Cardiac muscle cell (in vitro differentiated cells and primary cell): ENCODE measurements at regions not wholly inside any gene's neighbourhood (a gene's known extent, or its start where the extent isn't known, plus 50 kb on each side); places are given as distances from the start of the nearest gene placed in this dataset.

Source experiments
- DNase-seq, 2 donors: peaks; one replicate each; pipeline versions ENCODE4 v3.0.0 to v3.0.0-alpha.2; 2010 to 2017; ENCODE audit warnings: low read depth in 1 of 2, low spot score in 1 of 2
- H3K27ac ChIP-seq: fragments of 200-600 bp; sonication (generic); 2 replicates; pipeline ENCODE4 v1.5.1; 2016
- H3K27me3 ChIP-seq: fragments of 200-600 bp; sonication (generic); 2 replicates; pipeline ENCODE4 v1.6.0; 2016; ENCODE audit warnings: control low read depth
- H3K36me3 ChIP-seq: fragments of 200-600 bp; sonication (generic); 2 replicates; pipeline ENCODE4 v1.5.1; 2016; ENCODE audit warnings: control low read depth
- H3K4me1 ChIP-seq: fragments of 200-600 bp; sonication (generic); 2 replicates; pipeline ENCODE4 v1.8.1; 2017; ENCODE audit warnings: low read depth, mild to moderate bottlenecking, mixed run types
- H3K4me3 ChIP-seq: fragments of 200-600 bp; sonication (generic); 2 replicates; pipeline ENCODE4 v1.5.1; 2016; ENCODE audit warnings: mild to moderate bottlenecking
- H3K9me3 ChIP-seq: fragments of 200-600 bp; sonication (generic); 2 replicates; pipeline ENCODE4 v1.5.1; 2017; ENCODE audit warnings: low read depth, mild to moderate bottlenecking, control low read depth
- TF ChIP-seq, protein P1 (sequence below): IDR thresholded peaks from 2 replicates; pipeline ENCODE4 v1.5.1; 2012; ENCODE audit warnings: low read depth, mild to moderate bottlenecking, low read length

DNA sequence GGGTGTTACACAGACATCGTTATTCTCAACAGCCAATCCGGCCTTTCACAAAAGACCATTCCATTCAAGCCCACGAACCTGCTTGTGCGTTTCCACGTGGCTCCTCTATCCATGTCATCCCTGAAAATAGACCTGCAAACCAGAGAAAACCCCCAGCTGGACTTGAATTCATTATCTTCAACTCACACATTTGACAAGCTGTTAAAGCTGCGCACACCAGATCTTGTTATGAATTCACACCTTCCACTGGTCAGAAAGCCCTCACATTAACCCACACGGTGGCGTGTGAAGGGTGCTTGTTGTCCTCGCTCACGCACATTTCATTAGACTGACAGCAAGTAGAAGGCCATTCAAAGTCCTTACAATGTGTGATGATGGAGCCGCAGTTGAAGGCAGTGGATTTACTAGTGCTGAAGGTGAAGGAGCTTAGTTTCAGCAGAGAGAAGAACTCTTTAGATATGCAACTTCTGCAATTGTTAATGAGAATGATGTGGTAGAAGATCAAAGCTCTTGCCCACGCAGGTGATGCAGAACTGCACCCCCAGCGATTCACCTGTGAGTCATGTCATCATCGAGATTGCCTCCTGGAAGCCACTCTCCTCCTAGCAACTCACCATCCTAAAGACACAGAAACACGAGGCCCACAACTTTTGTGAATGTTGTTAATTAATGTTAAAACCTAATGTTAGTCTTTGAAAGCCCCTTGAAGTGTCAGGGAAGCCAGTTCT, 224.8 kb upstream of the SOX11 start:
- H3K4me3 ChIP-seq: no peak overlapping the region
- no peak for DNase-seq
- no peak overlapping the region for H3K27ac ChIP-seq
- no peaks in the 10 kb centered on the region for H3K27me3 ChIP-seq
- no peaks in the 10 kb centered on the region for H3K9me3 ChIP-seq
- TF ChIP-seq, protein P1, sequence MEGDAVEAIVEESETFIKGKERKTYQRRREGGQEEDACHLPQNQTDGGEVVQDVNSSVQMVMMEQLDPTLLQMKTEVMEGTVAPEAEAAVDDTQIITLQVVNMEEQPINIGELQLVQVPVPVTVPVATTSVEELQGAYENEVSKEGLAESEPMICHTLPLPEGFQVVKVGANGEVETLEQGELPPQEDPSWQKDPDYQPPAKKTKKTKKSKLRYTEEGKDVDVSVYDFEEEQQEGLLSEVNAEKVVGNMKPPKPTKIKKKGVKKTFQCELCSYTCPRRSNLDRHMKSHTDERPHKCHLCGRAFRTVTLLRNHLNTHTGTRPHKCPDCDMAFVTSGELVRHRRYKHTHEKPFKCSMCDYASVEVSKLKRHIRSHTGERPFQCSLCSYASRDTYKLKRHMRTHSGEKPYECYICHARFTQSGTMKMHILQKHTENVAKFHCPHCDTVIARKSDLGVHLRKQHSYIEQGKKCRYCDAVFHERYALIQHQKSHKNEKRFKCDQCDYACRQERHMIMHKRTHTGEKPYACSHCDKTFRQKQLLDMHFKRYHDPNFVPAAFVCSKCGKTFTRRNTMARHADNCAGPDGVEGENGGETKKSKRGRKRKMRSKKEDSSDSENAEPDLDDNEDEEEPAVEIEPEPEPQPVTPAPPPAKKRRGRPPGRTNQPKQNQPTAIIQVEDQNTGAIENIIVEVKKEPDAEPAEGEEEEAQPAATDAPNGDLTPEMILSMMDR: no peak
- no peaks in the 10 kb centered on the region for H3K36me3 ChIP-seq
- no peaks in the 10 kb centered on the region for H3K4me1 ChIP-seq

DNA sequence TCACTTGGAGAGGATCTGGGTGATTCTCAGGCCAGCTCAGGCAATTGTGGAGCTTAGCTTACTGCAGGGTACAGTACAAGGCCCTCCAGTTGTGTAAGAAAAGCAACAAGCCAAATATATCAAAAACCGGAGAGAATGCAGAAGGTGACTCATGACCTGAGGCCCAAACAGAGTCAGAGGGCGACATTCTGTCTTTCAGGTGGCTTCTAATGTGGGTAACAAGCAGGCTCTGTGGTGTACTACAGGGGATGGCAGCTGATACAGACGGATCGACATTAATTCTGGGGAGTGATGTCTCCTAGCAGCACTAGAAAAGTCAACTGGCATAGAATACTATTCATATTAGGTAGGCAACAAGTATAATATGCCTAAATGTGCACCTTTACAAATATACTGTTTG, 219.5 kb upstream of the SOX11 start:
- no peak for DNase-seq
- no peak overlapping the region for H3K4me3 ChIP-seq

GRCh38 chr2:5473635-5474034, 218.5 kb upstream of the SOX11 start:
- TF ChIP-seq, protein P1: no peak
- no peak for DNase-seq
- Histone ChIP-seq H3K27me3 (no peaks in the 10 kb centered on the region), H3K9me3 (no peaks in the 10 kb centered on the region), H3K36me3 (no peaks in the 10 kb centered on the region), H3K4me1 (no peaks in the 10 kb centered on the region), H3K27ac (no peak overlapping the region), H3K4me3 (no peak overlapping the region)

More for the DNA sequence above, 219.5 kb upstream of the SOX11 start:
- TF ChIP-seq, protein P1: no peak
- H3K36me3 ChIP-seq: no peaks in the 10 kb centered on the region
- no peak overlapping the region for H3K27ac ChIP-seq
- H3K9me3 ChIP-seq: no peaks in the 10 kb centered on the region
- H3K4me1 ChIP-seq: no peaks in the 10 kb centered on the region
- no peaks in the 10 kb centered on the region for H3K27me3 ChIP-seq

DNA sequence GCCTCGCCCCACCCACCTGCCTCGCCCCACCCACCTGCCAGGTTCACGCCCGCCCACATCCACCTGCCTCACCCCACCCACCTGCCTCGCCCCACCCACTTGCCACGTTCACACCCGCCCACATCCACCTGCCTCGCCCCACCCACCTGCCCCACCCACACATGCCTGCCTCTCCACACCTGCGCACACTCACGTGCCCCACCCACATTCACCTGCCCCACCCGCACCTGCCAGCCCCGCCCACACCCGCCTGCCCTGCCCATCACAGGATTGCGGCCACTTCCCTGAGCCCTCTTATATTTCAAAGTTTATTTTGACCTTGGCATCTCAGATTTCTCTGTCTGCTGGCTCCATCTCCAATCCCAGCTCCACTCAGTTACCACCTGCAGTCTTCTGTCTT, 217.5 kb upstream of the SOX11 start:
- Histone ChIP-seq H3K4me3 (no peak overlapping the region), H3K36me3 (no peaks in the 10 kb centered on the region), H3K27ac (no peak overlapping the region), H3K4me1 (peaks cover 5% of the 10 kb centered on the region), H3K9me3 (no peaks in the 10 kb centered on the region), H3K27me3 (no peaks in the 10 kb centered on the region)
- DNase-seq: no peak
- TF ChIP-seq, protein P1: no peak

DNA sequence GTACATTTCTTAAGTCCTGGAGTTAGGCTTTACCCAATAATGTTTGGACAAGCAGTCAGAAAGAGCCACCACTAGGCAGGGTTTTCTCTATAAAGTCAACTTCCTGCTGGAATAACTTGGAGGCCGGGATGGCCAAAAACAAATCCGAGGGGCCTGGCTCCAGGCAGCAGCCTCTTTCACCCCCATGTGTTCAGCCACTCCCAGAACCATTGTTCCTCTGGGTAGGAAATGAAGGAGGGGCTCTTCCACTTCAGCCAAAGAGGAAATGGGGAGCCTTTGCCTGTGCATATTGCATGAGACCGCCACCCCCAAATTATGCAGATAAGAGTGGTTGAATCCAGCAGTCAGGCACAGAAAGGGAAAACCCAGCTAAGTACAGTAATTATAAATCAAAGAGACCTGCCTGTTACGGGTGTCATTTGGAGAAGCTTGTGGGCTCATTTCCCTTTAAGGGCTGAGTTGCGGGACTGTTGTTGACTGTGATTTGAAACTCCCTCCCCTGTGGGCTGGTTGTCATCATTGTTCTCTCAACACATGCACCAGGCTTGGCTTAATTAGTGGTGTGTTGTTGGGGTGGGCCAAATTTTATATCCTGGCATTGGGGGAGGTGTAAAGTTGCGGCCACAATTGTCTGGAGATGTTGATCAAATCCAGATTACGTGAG, 212.8 kb upstream of the SOX11 start:
- Histone ChIP-seq H3K27ac (no peak overlapping the region), H3K27me3 (no peaks in the 10 kb centered on the region), H3K36me3 (no peaks in the 10 kb centered on the region), H3K9me3 (no peaks in the 10 kb centered on the region), H3K4me1 (peaks cover 32% of the 10 kb centered on the region), H3K4me3 (no peak overlapping the region)
- no peak for DNase-seq
- TF ChIP-seq, protein P1: no peak
